ENCODE measurements at regions not wholly inside any gene's neighbourhood (a gene's known extent, or its start where the extent isn't known, plus 50 kb on each side); places are given as distances from the start of the nearest gene placed in this dataset.
"Not testable (repeated sequence)": the region's sequence is repeated elsewhere in the genome, so short reads cannot be mapped to it uniquely, and the experiment has no call there.

GRCh38 chr7:26948617-26949118 lies 84.3 kb upstream of the SKAP2 start:
- Histone ChIP-seq H3K4me3 (ENCODE audit: low read length) (no peak overlapping the region), H3K36me3 (ENCODE audit: control insufficient read depth in 2 of 3, insufficient read depth in 3 of 3, low read length in 3 of 3) (no peaks in the 10 kb centered on the region), H3K4me1 (ENCODE audit: control insufficient read depth in 2 of 2, insufficient read depth in 2 of 2, low read length in 2 of 2) (no peaks in the 10 kb centered on the region), H3K9me3 (ENCODE audit: control insufficient read depth in 2 of 3, low read length in 3 of 3) (no peaks in the 10 kb centered on the region), H3K27ac (ENCODE audit: low read depth, low read length) (no peak overlapping the region), H3K27me3 (ENCODE audit: control insufficient read depth in 2 of 2, insufficient read depth in 2 of 2, low read length in 2 of 2) (no peaks in the 10 kb centered on the region)
- Mint-ChIP-seq H3K27ac (no peak overlapping the region), H3K27me3 (peaks cover 8 to 39% (median 27%) of the 10 kb centered on the region in 5 donors), H3K9me3 (no peaks in the 10 kb centered on the region), H3K4me1 (no peaks in the 10 kb centered on the region), H3K4me3 (no peak overlapping the region), H3K36me3 (no peaks in the 10 kb centered on the region)
- intact Hi-C loops (cut with micrococcal nuclease) = no loop called here
- ChIA-PET CTCF (no interaction called here), POLR2A (no interaction called here)
- ATAC-seq (no peak), DNase-seq (no peak)

GRCh38 chr7:26944501-26945358 lies 80.3 kb upstream of the SKAP2 start:
- ChIA-PET CTCF (no interaction called here), POLR2A (no interaction called here)
- Mint-ChIP-seq H3K9me3 (no peaks in the 10 kb centered on the region), H3K27me3 (peaks cover 14 to 32% (median 26%) of the 10 kb centered on the region in 5 donors), H3K27ac (no peak overlapping the region), H3K4me3 (no peak overlapping the region), H3K36me3 (no peaks in the 10 kb centered on the region), H3K4me1 (no peaks in the 10 kb centered on the region)
- Histone ChIP-seq H3K4me3 (ENCODE audit: low read length) (no peak overlapping the region), H3K27ac (ENCODE audit: low read depth, low read length) (no peak overlapping the region), H3K36me3 (ENCODE audit: control insufficient read depth in 2 of 3, insufficient read depth in 3 of 3, low read length in 3 of 3) (no peaks in the 10 kb centered on the region), H3K9me3 (ENCODE audit: control insufficient read depth in 2 of 3, low read length in 3 of 3) (no peaks in the 10 kb centered on the region), H3K4me1 (ENCODE audit: control insufficient read depth in 2 of 2, insufficient read depth in 2 of 2, low read length in 2 of 2) (no peaks in the 10 kb centered on the region), H3K27me3 (ENCODE audit: control insufficient read depth in 2 of 2, insufficient read depth in 2 of 2, low read length in 2 of 2) (peaks cover 0 to 2% of the 10 kb centered on the region in 2 donors)
- ATAC-seq (no peak), DNase-seq (no peak)
- intact Hi-C loops (cut with micrococcal nuclease) = no loop called here

- Histone ChIP-seq H3K27ac (ENCODE audit: low read depth, low read length) (no peak overlapping the region), H3K4me3 (ENCODE audit: low read length) (no peak overlapping the region), H3K9me3 (ENCODE audit: control insufficient read depth in 2 of 3, low read length in 3 of 3) (no peaks in the 10 kb centered on the region), H3K27me3 (ENCODE audit: control insufficient read depth in 2 of 2, insufficient read depth in 2 of 2, low read length in 2 of 2) (peaks cover 0 to 2% of the 10 kb centered on the region in 2 donors), H3K36me3 (ENCODE audit: control insufficient read depth in 2 of 3, insufficient read depth in 3 of 3, low read length in 3 of 3) (no peaks in the 10 kb centered on the region), H3K4me1 (ENCODE audit: control insufficient read depth in 2 of 2, insufficient read depth in 2 of 2, low read length in 2 of 2) (no peaks in the 10 kb centered on the region)
- Mint-ChIP-seq H3K36me3 (no peaks in the 10 kb centered on the region), H3K4me1 (no peaks in the 10 kb centered on the region), H3K4me3 (no peak overlapping the region), H3K27me3 (peaks cover 9 to 23% (median 16%) of the 10 kb centered on the region in 5 donors), H3K9me3 (peaks cover 0 to 8% (median 2%) of the 10 kb centered on the region in 11 donors), H3K27ac (no peak overlapping the region)
- ATAC-seq (no peak), DNase-seq (no peak)
- intact Hi-C loops (cut with micrococcal nuclease) = no loop called here
- CTCF ChIA-PET = no interaction called here
- POLR2A ChIA-PET = no interaction called here
Measured at GRCh38 chr7:26937939-26938623, 73.7 kb upstream of the SKAP2 start.

- Mint-ChIP-seq H3K4me3 (no peak overlapping the region), H3K9me3 (peaks cover 0 to 8% (median 2%) of the 10 kb centered on the region in 11 donors), H3K36me3 (no peaks in the 10 kb centered on the region), H3K27me3 (peaks cover 4 to 29% (median 16%) of the 10 kb centered on the region in 5 donors), H3K27ac (no peak overlapping the region), H3K4me1 (no peaks in the 10 kb centered on the region)
- POLR2A ChIA-PET = no interaction called here
- intact Hi-C loops (cut with micrococcal nuclease) = no loop called here
- Histone ChIP-seq H3K27me3 (ENCODE audit: control insufficient read depth in 2 of 2, insufficient read depth in 2 of 2, low read length in 2 of 2) (no peaks in the 10 kb centered on the region), H3K27ac (ENCODE audit: low read depth, low read length) (no peak overlapping the region), H3K9me3 (ENCODE audit: control insufficient read depth in 2 of 3, low read length in 3 of 3) (no peaks in the 10 kb centered on the region), H3K36me3 (ENCODE audit: control insufficient read depth in 2 of 3, insufficient read depth in 3 of 3, low read length in 3 of 3) (no peaks in the 10 kb centered on the region), H3K4me1 (ENCODE audit: control insufficient read depth in 2 of 2, insufficient read depth in 2 of 2, low read length in 2 of 2) (no peaks in the 10 kb centered on the region), H3K4me3 (ENCODE audit: low read length) (no peak overlapping the region)
- no peak for DNase-seq
- ATAC-seq = no peak
- CTCF ChIA-PET = no interaction called here
Measured at GRCh38 chr7:26937306-26937705, 72.9 kb upstream of the SKAP2 start.

- ATAC-seq; H3K27me3 ChIP-seq (ENCODE audit: control insufficient read depth in 2 of 2, insufficient read depth in 2 of 2, low read length in 2 of 2); H3K36me3 ChIP-seq (ENCODE audit: control insufficient read depth in 2 of 3, insufficient read depth in 3 of 3, low read length in 3 of 3); H3K9me3 ChIP-seq (ENCODE audit: control insufficient read depth in 2 of 3, low read length in 3 of 3); H3K4me1 Mint-ChIP-seq; H3K4me3 ChIP-seq (ENCODE audit: low read length); DNase-seq; H3K9me3 Mint-ChIP-seq; H3K27ac ChIP-seq (ENCODE audit: low read depth, low read length); intact Hi-C loops (cut with micrococcal nuclease); H3K4me3 Mint-ChIP-seq; H3K27ac Mint-ChIP-seq; POLR2A ChIA-PET; CTCF ChIA-PET; H3K4me1 ChIP-seq (ENCODE audit: control insufficient read depth in 2 of 2, insufficient read depth in 2 of 2, low read length in 2 of 2); H3K36me3 Mint-ChIP-seq: not testable (repeated sequence)
- H3K27me3 Mint-ChIP-seq = peaks cover 0 to 25% (median 9%) of the 10 kb centered on the region in 5 donors
Measured at GRCh38 chr7:26932616-26933015, 68.2 kb upstream of the SKAP2 start.

- intact Hi-C loops (cut with micrococcal nuclease) = no loop called here
- DNase-seq = no peak
- no peaks in the 10 kb centered on the region for H3K4me1 ChIP-seq (ENCODE audit: control insufficient read depth in 2 of 2, insufficient read depth in 2 of 2, low read length in 2 of 2)
- peaks cover 0 to 30% (median 13%) of the 10 kb centered on the region in 5 donors for H3K27me3 Mint-ChIP-seq
- peaks cover 0 to 3% (median 0%) of the 10 kb centered on the region in 5 donors for H3K36me3 Mint-ChIP-seq
- H3K27ac ChIP-seq (ENCODE audit: low read depth, low read length) = no peak overlapping the region
- H3K9me3 Mint-ChIP-seq = peaks cover 0 to 9% (median 4%) of the 10 kb centered on the region in 11 donors
- H3K36me3 ChIP-seq (ENCODE audit: control insufficient read depth in 2 of 3, insufficient read depth in 3 of 3, low read length in 3 of 3) = no peaks in the 10 kb centered on the region
- no peak for ATAC-seq
- ChIA-PET CTCF (no interaction called here), POLR2A (no interaction called here)
- H3K4me3 Mint-ChIP-seq = no peak overlapping the region
- H3K27ac Mint-ChIP-seq = no peak overlapping the region
- no peaks in the 10 kb centered on the region for H3K4me1 Mint-ChIP-seq
- no peaks in the 10 kb centered on the region for H3K9me3 ChIP-seq (ENCODE audit: control insufficient read depth in 2 of 3, low read length in 3 of 3)
- no peaks in the 10 kb centered on the region for H3K27me3 ChIP-seq (ENCODE audit: control insufficient read depth in 2 of 2, insufficient read depth in 2 of 2, low read length in 2 of 2)
- H3K4me3 ChIP-seq (ENCODE audit: low read length) = no peak overlapping the region
Measured at GRCh38 chr7:26930845-26931244, 66.5 kb upstream of the SKAP2 start.
